ENCODE measurements at regions not wholly inside any gene's neighbourhood (a gene's known extent, or its start where the extent isn't known, plus 50 kb on each side); places are given as distances from the start of the nearest gene placed in this dataset.
"Not testable (repeated sequence)": the region's sequence is repeated elsewhere in the genome, so short reads cannot be mapped to it uniquely, and the experiment has no call there.

DNA sequence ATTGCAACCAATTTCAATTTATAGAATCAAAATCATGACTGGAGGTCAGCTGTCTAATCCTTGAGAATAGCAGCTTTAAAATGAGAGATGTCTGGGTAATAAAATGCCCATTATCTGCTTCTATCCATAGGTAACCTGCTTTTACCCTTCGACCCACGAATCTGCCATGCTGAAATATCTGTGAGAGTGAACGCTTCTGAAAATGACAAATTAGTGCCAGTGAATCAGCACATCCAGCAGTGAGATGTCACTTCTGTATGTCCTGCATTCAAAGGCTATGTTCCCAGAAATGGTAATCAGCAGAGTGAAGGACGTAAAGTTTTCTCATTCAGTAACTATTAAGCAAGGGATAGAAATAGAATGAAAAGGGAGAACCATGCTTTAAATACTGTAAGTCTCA, 532.4 kb upstream of the ITGA1 start:
- no peak for DNase-seq

DNA sequence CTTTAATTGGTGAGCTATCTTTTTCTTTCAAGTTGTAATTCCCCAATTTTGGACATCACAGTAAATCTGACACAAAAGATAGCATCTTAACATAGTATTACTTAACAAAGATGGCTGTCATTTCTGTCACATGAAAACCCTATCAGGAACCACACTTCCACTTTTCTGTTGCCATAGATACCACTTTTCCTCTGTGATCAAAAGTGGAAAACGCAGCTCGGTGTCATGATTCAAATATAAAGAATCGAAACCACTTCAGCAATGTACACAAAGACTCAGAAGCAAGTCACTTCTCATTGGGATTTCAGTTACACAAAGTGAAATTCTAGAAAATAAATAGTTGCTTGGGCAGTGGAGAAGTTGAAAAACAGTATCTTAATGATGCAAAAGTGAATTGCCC, 524.9 kb upstream of the ITGA1 start:
- DNase-seq: no peak

DNA sequence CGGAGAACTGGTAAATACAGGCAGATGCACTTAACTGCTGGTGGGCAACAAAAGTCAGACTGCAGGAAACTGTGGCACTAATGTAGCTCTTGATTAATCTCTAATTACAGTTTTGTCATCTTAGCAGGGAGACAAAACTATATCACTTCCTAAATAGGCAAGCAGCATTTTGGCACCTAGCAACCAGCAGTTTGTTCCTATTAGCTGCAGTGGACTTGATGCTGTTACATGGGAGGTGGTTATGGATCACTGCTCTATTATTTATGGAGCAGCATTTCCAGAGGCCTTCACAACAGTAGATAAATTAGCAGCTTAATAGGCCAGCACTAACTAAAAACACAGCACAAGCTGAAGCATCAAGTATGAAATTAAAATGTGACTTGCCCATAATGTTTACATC, 518.3 kb upstream of the ITGA1 start:
- DNase-seq: no peak

DNA sequence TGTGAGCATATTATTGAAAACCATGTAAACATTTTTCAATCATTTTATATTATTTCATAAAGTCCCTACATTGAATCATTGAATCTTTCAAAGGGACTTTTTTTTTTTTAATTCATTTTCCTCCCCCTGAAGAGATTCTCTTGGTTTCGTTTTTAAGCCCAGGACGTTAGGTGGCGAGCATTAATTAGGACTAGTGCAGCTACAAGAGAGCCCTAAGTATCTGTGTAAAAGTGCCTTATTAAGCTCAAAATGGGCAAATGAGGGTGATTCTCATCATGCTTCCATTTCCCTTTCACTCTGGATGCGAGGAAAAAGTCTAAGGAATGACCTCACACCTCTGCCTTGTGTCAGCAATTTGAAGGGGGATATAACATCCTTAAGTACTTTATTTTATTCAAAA, 517.9 kb upstream of the ITGA1 start:
- DNase-seq: no peak

DNA sequence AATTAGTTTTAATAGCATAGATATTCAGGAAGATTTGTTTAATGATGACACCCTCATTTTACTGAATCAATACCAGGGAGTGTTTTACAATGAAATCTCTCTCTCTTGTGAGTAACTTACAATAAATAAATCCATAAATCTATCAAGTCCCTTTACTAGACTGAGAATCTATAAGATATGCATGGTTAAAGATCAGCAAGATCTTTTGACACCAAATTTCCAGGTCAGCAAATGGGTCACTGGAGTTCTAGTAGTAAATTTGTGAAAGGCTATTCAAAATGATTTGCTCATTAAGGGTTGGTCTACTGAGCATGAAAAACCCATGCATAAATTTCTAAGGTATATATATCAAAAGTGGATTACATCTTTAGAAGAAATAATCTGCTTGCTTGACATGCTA, 512.1 kb upstream of the ITGA1 start:
- no peak for DNase-seq

DNA sequence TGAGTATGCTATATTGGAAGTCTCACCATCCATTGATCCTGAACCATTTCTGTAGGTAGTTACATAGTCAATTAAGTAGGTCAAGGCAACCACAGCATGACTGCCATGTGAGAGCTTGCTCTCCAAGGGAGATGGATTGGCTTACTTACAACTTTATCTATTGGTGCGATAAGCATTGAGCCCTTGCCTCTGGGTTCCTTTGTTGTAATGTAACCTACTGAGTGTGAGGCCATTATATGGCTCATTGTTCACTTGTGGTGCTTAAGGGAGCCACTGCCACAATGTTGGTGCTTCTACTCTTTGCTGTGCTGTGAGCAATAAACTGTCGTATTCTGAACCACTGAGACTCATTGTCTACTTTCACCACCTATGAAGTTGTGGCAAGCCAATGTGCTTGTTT, 510.6 kb upstream of the ITGA1 start:
- DNase-seq: no peak

DNA sequence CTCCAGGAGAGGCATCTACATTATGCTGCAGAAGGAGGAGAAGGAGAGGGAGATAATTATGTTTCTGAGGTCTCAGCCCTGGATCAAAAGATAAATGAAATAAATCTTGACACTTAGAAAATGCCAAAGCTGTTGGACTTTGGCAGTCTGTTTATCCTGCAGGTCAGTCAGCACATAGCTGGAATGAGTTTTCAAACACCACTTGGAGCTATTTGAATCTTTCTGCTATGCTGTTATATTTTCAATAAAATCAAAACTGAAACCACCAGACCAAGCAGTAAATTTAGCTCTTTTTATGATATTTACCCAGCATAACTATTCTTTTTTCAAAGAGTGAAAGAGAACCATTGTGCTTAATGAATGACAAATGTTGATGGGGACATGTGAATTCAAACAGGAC, 505.1 kb upstream of the ITGA1 start:
- no peak for DNase-seq

DNA sequence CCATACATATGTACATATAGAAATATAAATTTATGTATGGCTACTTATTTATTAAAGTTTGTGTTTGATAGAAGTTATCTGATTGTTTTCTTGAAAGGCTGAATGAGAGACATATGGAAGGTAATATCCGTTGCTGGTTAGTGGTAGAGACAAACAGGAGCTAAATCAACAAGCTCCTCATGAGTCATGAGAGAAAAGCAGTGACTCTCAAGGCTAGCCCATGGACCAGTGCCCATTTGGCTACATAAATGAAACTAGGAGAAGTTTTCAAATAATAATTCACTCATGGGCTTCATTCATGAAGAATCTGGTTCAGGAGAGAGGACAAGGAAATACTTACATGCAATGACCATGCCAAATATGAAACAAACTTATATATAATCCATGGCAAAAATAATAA, 504.5 kb upstream of the ITGA1 start:
- no peak for DNase-seq

DNA sequence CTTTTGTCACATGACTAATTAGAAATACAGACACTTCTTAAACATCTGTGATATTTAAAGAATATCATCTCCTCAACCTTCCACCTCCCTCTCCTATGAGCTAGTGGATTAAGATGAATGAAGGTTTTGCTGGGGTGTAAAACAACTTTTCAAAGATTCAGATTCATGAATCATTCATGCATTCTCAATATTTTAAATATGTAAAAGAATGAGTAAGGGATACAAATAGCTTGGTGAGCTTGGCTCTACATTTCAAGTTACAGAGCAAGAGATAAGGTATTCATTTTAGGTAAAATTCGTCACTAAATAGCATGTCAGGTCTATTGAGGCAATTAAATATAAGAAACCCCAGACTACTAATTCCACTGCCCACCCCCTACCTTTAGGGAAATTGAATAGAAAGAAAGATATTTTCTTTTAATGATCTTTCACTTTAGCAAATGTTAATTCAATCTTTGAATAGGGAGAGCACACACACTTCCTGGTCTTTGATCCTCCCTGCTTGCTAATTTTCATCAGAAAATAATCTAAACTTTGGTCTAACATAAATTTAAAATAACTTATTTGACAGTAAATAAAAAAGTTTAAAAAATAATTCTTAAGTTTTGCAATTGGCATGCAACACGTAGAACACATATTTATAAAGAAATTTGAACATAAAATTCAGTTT, 486.9 kb upstream of the ITGA1 start:
- DNase-seq: no peak

DNA sequence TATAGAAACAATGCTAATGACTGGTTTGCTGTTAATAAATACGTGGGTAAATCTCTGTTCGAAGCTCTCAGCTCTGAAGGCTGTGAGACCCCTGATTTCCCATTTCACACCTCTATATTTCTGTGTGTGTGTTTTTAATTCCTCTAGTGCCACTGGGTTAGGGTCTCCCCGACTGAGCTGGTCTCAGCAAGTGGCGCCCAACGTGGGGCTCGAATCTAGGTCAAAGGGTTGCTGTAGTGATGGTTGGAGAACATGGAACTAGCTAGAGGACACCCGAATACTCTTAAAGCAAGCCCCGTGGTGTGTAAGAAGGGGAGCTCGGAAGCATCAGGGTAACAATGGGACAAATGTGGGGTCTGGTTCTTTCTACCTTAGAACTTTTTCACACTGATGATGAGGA, 482.9 kb upstream of the ITGA1 start:
- not testable (repeated sequence) for DNase-seq

DNA sequence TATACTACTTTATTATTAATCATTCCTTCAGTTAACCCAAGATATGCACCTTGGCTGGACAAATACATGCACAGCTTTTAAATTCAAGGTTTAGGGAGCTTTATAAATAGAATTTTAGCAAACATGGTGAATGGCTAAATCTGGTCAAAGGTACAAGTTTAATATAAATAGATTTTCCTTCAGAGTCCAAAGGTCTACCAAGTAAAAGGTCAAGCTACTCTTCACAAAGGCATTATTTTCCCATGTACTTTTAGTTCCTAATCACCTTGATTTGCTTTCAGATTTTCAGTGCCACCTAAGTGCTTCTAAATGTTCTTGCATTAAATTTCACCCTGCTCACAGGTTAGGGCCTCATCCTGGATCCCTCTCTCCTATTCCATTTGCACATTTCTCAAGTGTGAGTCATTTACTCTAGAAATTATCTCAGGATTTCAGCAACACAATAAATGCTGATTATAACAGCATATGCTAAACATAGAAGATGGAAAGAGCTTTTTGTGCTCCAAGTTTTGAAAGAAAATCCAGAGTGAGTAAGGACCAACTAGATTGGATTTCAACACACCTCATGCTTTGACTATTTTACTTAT, 459.4 kb upstream of the ITGA1 start:
- no peak for DNase-seq

DNA sequence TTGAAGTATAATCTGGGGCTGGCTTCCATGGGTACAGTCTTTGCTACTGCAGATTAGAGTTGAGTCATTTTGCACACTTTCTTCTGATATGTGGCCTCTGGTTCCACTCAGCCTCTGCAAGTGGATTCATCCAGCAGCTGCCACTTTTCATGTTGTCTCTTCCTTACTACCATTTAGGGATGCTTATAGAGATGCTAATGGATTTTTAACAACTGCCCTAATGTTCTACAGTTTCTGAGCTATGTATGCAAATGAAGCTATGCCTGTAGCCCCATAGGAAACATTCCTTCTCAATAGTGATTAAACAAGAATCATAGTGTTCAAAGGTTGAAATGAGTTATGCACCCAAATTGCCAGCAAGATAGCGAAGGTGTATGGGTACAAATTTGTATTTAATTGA, 456.0 kb upstream of the ITGA1 start:
- no peak for DNase-seq

DNA sequence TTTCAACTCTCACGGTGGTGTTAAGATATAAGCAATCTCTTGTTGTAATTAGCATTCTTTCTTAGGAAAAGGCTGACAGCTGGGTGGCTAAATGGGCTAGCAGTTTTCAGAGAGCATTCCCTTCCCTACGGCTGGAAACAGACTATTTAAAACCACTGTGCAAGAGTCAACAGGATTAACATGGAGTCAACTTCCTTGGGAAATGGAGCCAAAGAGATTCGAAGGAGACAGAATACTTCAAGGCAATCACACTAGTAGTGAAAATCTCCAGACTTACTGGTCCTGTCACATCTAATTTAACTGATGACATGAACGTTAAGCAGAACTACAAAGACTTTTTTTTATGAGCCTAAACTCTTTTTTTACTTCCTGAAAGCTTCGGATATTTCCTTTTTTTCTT, 453.3 kb upstream of the ITGA1 start:
- peak; percentile 77 for DNase-seq

DNA sequence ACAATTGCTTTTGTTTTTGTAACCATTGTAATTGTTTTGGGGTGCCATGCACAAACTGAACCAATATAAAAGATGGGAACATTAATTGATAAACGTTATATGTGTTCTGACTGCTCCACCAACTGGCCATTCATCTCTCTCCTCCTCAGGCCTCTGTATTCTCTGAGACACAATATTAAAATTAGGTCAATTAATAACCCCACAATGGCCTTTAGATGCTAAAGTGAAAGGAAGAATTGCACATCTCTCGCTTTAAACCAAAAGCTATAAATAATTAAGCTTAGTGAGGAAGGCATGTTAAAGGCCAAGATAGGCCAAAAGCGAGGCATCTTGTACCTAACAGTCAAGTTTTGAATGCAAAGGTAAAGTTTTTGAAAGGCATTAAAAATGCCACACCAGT, 448.4 kb upstream of the ITGA1 start:
- DNase-seq: no peak

DNA sequence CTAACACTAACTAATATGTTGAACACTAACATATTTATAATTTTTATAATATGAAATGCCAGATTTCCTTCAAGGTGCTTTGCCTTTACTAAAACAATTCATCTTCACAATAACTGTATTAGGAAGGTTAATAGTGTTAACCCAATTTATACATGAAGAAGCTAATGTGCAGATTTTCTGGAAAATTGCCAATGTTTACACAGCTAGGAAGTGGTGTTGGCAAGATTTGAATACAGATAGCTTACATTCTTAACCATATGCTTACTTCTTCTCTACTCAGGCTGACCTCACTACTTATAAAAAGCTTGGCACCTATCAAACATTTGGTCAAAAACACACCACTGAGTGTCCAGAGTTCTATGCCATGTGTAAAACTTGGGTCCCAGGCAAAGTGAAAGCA, 445.4 kb upstream of the ITGA1 start:
- no peak for DNase-seq

DNA sequence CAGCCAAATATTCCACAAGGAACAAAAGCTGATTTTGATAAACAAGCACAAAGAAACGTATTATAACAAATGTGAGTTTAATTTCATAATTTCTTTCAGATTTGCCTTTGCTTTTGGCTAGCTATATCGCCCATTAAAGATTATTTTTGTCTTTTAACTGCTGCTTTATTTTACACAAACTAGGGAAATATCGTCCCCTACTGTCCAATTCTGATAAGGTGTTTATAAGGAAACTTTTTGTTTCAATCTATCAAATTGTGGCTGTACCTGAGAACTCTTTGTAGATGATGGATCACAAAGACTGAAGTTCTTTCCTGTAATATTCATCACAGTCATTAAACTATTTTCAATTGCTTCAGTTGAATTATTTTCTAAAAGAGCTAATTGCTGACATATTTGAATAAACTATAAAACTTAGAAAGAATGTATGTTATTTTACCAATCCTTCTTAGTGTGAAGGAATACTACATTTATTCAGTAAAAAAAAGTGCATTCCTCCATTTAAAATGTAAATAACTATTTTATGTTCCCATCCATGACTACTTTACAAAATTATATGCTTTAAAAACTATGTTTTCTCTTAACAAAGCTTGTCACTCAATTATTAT, 431.3 kb upstream of the ITGA1 start:
- no peak for DNase-seq

DNA sequence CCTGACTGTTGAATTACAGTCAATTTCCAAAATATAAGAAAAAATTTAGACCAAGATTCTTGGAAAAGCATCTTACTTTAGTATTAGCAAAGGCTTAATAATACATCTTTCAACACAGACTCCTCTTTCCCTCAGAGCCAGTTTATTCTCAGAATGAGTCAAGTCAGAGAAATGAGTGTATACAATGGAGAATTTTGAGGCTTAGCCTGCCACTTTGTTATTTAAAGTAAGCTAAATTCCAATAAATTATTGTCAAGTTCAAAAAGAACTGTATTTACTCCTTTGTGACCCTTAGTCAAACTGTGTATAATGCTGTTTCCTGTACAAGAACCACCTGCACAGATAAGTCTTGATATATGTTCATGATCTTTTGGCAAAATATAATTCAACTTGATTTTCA, 428.5 kb upstream of the ITGA1 start:
- no peak for DNase-seq

DNA sequence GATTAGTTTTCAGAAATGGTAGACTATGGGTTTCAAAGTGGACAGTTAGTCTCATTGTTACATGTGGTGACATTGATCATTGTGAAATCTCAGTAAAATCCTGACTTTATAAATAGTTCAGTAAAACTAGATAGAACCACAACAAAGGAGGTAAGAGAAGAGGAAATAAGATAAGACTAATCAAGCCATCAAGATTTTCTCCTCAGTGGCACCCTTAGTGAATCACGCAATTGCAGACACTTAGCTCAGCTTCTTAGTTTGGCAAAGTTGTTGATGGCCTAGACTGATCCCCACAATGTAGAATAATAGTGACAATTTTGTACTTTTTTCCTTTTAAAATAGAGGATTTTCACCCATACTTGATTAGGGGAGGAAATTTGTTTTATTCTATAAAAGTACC, 426.7 kb upstream of the ITGA1 start:
- DNase-seq: no peak

DNA sequence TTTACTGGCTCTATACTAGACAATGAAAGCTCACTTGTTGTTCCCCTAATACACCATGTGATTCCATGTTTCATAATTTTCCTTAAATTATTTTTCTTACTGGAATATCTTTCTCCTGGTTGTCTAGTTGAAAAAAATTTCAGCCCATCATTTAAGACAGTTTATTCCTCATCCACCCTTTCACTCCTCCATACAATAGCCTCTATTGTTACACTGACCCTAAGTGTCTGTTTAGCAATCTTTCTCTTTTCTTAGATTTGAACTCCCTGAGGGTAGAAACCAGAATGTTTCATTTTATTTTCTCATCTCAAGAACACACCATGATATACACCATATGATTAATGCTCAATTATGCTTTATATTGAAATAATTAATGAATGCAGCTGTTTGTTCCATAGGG, 413.4 kb upstream of the ITGA1 start:
- no peak for DNase-seq

DNA sequence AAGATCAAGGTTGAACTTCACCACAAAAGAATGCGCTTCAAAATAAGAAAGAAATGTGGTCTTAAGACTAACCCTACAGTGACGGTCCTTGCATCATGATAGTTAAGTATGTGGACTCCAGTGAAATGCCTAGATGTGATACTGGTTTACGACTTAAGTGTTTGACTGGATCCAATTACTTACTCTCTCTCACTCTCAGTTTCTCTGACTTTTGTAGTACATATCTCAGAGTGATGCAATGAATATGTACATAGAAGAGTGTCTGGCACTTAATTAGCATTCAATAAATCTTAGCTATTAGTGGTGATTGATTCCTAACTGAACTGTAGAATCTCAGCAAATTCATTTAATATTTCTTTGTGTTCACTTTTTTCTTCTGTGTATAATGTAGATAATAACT, 411.7 kb upstream of the ITGA1 start:
- DNase-seq: no peak

DNA sequence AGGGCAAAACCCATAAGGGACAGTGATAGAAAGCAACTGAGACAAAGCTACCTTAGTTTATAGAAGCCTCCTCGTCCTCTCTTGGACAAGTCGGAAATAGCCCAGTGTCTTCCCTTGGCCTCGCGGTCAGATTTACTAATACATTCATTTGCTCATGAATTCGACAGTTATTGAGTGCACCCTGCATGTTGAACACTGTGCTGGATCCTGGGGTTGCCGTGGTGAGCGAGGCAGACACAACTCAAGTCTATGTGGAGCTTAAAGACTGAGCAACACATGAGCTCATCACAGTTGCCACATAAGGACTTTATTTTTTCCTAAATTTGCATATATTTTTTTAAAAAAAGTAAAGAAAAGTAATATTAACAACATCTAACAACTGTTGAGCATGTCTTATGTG, 411.1 kb upstream of the ITGA1 start:
- DNase-seq: no peak

DNA sequence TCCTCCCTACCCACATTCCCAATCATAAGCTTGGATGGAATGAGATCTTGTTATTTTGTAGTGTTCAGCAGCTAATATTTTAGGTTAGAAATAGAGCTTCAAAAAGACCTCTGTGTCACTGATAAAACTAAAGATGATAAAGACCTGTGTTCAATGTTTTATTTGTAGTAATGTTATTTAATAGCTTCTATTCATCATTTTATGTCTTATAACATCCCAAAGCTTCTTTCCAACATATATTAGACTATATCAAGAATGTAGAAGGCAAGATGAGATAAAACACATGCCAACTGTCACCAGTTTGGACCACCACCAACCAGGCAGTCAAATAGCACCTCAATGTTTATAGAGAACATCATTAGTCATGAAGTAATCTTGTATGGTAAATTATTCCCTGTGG, 409.5 kb upstream of the ITGA1 start:
- no peak for DNase-seq

DNA sequence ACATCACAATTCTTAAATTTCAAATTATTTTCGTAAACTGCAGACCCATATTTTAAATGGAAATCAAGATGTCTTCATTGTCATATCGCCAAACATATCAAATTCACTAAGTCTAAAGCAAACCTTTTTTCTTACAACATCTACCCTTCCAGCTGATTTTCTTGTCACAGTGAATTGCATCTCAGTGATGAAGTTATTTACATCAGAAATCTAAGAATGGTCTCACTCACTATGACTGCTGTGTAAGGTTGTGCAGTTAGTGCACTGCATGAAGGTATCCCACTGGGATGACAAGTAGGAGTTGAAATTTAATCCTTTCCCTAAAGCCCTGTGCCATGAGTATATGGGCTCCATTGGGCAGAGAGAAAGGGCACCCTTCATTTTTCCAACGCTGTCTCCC, 399.4 kb upstream of the ITGA1 start:
- no peak for DNase-seq

DNA sequence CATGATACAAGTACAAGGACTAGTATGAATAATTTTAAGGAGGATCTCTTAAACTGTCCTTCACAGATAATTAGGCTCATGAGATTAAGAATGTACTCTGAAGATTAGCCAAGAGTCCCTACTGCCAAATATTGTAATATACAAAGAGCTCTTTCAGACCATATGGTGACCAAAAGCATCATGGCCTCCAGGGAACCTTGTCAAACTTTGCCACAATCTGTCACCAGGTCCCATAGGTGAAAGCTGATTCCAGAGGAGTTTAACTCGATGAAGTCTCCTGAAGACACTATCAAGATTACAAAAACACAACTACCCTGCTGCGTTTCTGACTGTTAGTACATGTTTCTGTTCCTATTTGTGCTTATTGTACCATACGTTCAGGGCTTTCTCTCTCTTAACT, 395.4 kb upstream of the ITGA1 start:
- DNase-seq: no peak

DNA sequence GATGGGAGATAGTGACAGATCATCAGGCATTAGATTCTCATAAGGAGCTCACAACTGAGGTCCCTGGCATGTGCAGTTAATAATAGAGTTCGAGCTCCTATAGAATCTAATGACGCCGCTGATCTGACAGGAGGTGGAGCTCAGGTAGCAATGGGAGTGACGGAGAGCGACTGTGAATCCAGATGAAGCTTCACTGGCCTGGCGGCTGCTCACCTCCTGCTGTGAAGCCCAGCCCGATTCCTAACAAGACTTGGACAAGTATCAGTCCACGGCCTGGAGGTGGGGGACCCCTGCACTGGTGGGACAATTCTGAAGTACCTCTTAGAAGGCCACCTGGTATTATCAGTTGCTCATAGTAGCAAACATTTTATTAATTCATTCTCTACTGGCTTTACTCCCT, 377.9 kb upstream of the ITGA1 start:
- DNase-seq: no peak

Data from islet precursor cell (in vitro differentiated cells).